GM12878 (cell line): ENCODE measurements at regions not wholly inside any gene's neighbourhood (a gene's known extent, or its start where the extent isn't known, plus 50 kb on each side); places are given as distances from the start of the nearest gene placed in this dataset.

Experiments used
- ATAC-seq: fragments of 200-7000 bp; cut with Tn5 transposase; 3 replicates; pipeline ENCODE4 v1.9.1; 2020; ENCODE audit warnings: mild to moderate bottlenecking, moderate library complexity
- BruUV-seq: library from RNA; stranded (reverse); fragments of 400-500 nt; replicated peaks from 2 replicates; lab custom pipeline; 2021; lab: Mats Ljungman, UMichigan
- CTCF ChIA-PET: fragments of 300-600 bp; sonication (Branson Sonifier 250); formaldehyde crosslinking; extraction: SDS; loops from one replicate; lab custom pipeline; 2021; ENCODE audit warnings: inconsistent platforms; lab: Yijun Ruan, JAX
- POLR2A ChIA-PET: fragments of 350-600 bp; formaldehyde crosslinking; extraction: SDS; loops from one replicate; lab custom pipeline; 2021; ENCODE audit warnings: inconsistent platforms; lab: Charles Lee
- RAD21 ChIA-PET: fragments of 300-600 bp; sonication (Branson Sonifier 250); formaldehyde crosslinking; loops from one replicate; lab custom pipeline; 2023; ENCODE audit warnings: antibody characterized with exemption; ENCODE audit not compliant: unreplicated experiment; lab: Charles Lee
- SMC1A ChIA-PET: fragments of 300-600 bp; sonication (Branson Sonifier 250); formaldehyde crosslinking; loops from one replicate; lab custom pipeline; 2023; ENCODE audit not compliant: unreplicated experiment, uncharacterized antibody; lab: Charles Lee
- DNase-seq: peaks from one replicate; pipeline ENCODE4 v3.0.0-alpha.2; 2011; ENCODE audit warnings: low read depth, low spot score
- FAIRE-seq: peaks from 3 replicates; lab custom pipeline; 2011; peaks lifted over from hg19 to GRCh38; lab: Jason Lieb, UNC
- H2AFZ ChIP-seq: 2 replicates; pipeline ENCODE4 v1.6.0; 2011; ENCODE audit warnings: low read depth, low read length, control low read depth; ENCODE audit not compliant: control insufficient read depth
- H3K27ac ChIP-seq: 2 replicates; pipeline ENCODE4 v1.5.1; 2011; ENCODE audit warnings: control low read depth; ENCODE audit not compliant: control insufficient read depth, insufficient read depth
- H3K27me3 ChIP-seq, 2 experiments: replicated peaks in 1 of 2; 2 replicates each; pipeline versions ENCODE4 v1.6.0 to v1.6.1; 2011; ENCODE audit warnings: low read length in 1 of 2; ENCODE audit not compliant: control insufficient read depth in 2 of 2, insufficient read depth in 2 of 2
- H3K36me3 ChIP-seq, 2 experiments: 2 replicates each; pipeline ENCODE4 v1.5.1; 2011; ENCODE audit warnings: low read length in 1 of 2; ENCODE audit not compliant: control insufficient read depth in 2 of 2, insufficient read depth in 2 of 2
- H3K4me1 ChIP-seq: 2 replicates; pipeline ENCODE4 v1.6.1; 2011; ENCODE audit warnings: mild to moderate bottlenecking, low read length, moderate library complexity, mixed read lengths; ENCODE audit not compliant: control insufficient read depth, insufficient read depth
- H3K4me2 ChIP-seq: 2 replicates; pipeline ENCODE4 v1.6.0; 2011; ENCODE audit warnings: control low read depth; ENCODE audit not compliant: control insufficient read depth, insufficient read depth
- H3K4me3 ChIP-seq: fragments of 200-600 bp; sonication (generic); 2 replicates; pipeline ENCODE4 v1.5.1; 2016
- H3K79me2 ChIP-seq: 2 replicates; pipeline ENCODE4 v1.6.0; 2011; ENCODE audit warnings: low read length; ENCODE audit not compliant: control insufficient read depth, insufficient read depth
- H3K9ac ChIP-seq: 2 replicates; pipeline ENCODE4 v1.8.0; 2011; ENCODE audit warnings: low read length, control low read depth, mixed read lengths; ENCODE audit not compliant: control insufficient read depth, insufficient read depth
- H3K9me3 ChIP-seq: replicated peaks from 3 replicates; pipeline ENCODE4 v1.5.1; 2011; ENCODE audit warnings: mild to moderate bottlenecking, low read length; ENCODE audit not compliant: control insufficient read depth, insufficient read depth
- H4K20me1 ChIP-seq: 2 replicates; pipeline ENCODE4 v1.6.0; 2011; ENCODE audit not compliant: control insufficient read depth, insufficient read depth
- BMI1 ChIP-seq: fragments of 450-650 bp; IDR thresholded peaks from 2 replicates; pipeline ENCODE4 v1.6.1; 2016; ENCODE audit warnings: mild to moderate bottlenecking, moderate library complexity, borderline replicate concordance
- BRCA1 ChIP-seq: IDR thresholded peaks from 2 replicates; pipeline ENCODE4 v1.6.1; 2011; ENCODE audit warnings: low read depth, low read length, improper control_type of control experiment
- NKRF ChIP-seq: fragments of 450-650 bp; conservative IDR thresholded peaks from 2 replicates; pipeline ENCODE4 v1.6.1; 2017; ENCODE audit warnings: mild to moderate bottlenecking, moderate library complexity
- RELB ChIP-seq: fragments of 450-650 bp; IDR thresholded peaks from 2 replicates; pipeline ENCODE4 v1.6.1; 2017; ENCODE audit warnings: low read depth, mild to moderate bottlenecking, moderate library complexity
- SPI1 ChIP-seq: IDR thresholded peaks from 2 replicates; pipeline ENCODE4 v1.6.1; 2011; ENCODE audit warnings: low read depth, mild to moderate bottlenecking, low read length, moderate library complexity, borderline replicate concordance; ENCODE audit not compliant: insufficient read depth
- WGBS: methylation state at CpG from one replicate; pipeline ENCODE4 v1.1.6; 2016; ENCODE audit warnings: low lambda C conversion rate; ENCODE audit not compliant: insufficient replicate concordance, insufficient coverage; ENCODE audit errors: missing lambda C conversion rate; 5-methylcytosine and 5-hydroxymethylcytosine counted together
- in situ Hi-C: fragments of 300-500 bp; cut with MboI; formaldehyde crosslinking; loops from 9 replicates; pipeline ENCODE4 v1.14.3; 2018; ENCODE audit warnings: mixed read lengths
- intact Hi-C: fragments of 100-400 bp; cut with micrococcal nuclease; formaldehyde crosslinking; loops from one replicate; pipeline ENCODE4 v1.14.2; 2022; ENCODE audit not compliant: unreplicated experiment
- TF ChIP-seq, protein P1 (sequence below): fragments of 450-650 bp; IDR thresholded peaks from 2 replicates; pipeline ENCODE4 v1.6.1; 2016; ENCODE audit warnings: mild to moderate bottlenecking

GRCh38 chr6:163718537-163718936 lies 304.0 kb downstream of the QKI start:
- no peak overlapping the region for H3K4me3 ChIP-seq
- in situ Hi-C loops: no loop called here
- no TSS peak for BruUV-seq
- intact Hi-C loops: no loop called here
- no peaks in the 10 kb centered on the region; the same call in 2 of the 3 replicates for H3K9me3 ChIP-seq
- 44% methylated on average over 2 of the region's 2 CpGs for WGBS
- H3K79me2 ChIP-seq: no peaks in the 10 kb centered on the region
- ChIA-PET RAD21 (no interaction called here), CTCF (interaction anchor here (0.7 kb wide), 1 partner anchor 11 kb away, joined by 3 read pairs; no protein-coding TSS in a partner anchor), POLR2A (no interaction called here), SMC1A (no interaction called here)
- no peak overlapping the region for H3K9ac ChIP-seq
- H3K27ac ChIP-seq: no peak overlapping the region
- DNase-seq (no peak), FAIRE-seq (no peak), ATAC-seq (no peak)
- TF ChIP-seq BMI1 (no peak), SPI1 (peak; percentile 65)
- no peak overlapping the region for H2AFZ ChIP-seq
- H4K20me1 ChIP-seq: no peaks in the 10 kb centered on the region
- no peak overlapping the region for H3K4me2 ChIP-seq
- H3K27me3 ChIP-seq: no peaks in the 10 kb centered on the region
- no peaks in the 10 kb centered on the region for H3K36me3 ChIP-seq
- peaks cover 9% of the 10 kb centered on the region; the same call in 1 of the 2 replicates for H3K4me1 ChIP-seq

DNA sequence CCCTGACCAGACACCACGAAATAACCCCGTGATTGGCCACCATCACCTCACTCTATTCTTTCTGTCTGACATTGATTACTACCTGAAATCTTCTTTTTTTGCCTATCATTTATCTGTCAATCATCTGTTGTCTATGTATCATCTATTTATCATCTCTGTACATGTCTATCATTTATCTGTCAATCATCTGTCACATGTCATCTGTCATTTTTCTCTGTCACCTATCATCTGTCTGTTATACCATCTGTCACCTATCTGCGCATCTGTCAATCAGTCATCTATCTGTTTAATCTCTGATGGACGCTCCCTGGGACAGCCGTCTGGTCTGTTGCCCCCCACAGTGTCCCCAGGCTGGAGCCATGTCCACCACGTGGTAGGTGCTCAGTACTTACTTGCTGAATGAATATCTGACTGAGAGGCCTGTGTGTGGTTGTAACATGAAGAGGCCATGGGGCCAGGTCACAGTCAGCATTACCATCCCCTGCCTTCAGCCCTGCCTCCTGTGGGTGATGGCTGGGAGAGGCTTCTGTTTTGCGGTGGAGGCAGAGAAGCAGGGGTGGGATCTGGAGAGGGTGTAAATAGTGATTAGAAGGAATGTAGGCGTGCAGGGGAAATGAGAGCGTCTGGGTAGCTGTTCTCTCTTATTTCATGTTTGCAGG lies 302.7 kb downstream of the QKI start:
- intact Hi-C loops (no loop called here), in situ Hi-C loops (no loop called here)
- FAIRE-seq (no peak), DNase-seq (no peak), ATAC-seq (no peak)
- TF ChIP-seq, protein P1, sequence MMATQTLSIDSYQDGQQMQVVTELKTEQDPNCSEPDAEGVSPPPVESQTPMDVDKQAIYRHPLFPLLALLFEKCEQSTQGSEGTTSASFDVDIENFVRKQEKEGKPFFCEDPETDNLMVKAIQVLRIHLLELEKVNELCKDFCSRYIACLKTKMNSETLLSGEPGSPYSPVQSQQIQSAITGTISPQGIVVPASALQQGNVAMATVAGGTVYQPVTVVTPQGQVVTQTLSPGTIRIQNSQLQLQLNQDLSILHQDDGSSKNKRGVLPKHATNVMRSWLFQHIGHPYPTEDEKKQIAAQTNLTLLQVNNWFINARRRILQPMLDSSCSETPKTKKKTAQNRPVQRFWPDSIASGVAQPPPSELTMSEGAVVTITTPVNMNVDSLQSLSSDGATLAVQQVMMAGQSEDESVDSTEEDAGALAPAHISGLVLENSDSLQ: peak; percentile 82
- no peak for TF ChIP-seq RELB
- no peak for TF ChIP-seq BRCA1
- TF ChIP-seq NKRF: no peak
- Histone ChIP-seq H2AFZ (no peak overlapping the region), H3K9ac (no peak overlapping the region), H3K9me3 (no peaks in the 10 kb centered on the region; the same call in 2 of the 3 replicates), H3K27ac (no peak overlapping the region), H3K79me2 (no peaks in the 10 kb centered on the region), H4K20me1 (no peaks in the 10 kb centered on the region), H3K4me1 (peaks cover 15% of the 10 kb centered on the region), H3K27me3 (no peaks in the 10 kb centered on the region), H3K4me3 (no peak overlapping the region), H3K36me3 (no peaks in the 10 kb centered on the region), H3K4me2 (no peak overlapping the region)
- 91% methylated on average over 9 of the region's 9 CpGs for WGBS
- ChIA-PET POLR2A (no interaction called here), CTCF (no interaction called here), SMC1A (no interaction called here), RAD21 (no interaction called here)
- BruUV-seq: no TSS peak
